ENCODE measurements at regions not wholly inside any gene's neighbourhood (a gene's known extent, or its start where the extent isn't known, plus 50 kb on each side); places are given as distances from the start of the nearest gene placed in this dataset.
"Not testable (repeated sequence)": the region's sequence is repeated elsewhere in the genome, so short reads cannot be mapped to it uniquely, and the experiment has no call there.

GRCh38 chr6:14277405-14277930 lies 159.9 kb downstream of the CD83 start:
- no peak for DNase-seq

DNA sequence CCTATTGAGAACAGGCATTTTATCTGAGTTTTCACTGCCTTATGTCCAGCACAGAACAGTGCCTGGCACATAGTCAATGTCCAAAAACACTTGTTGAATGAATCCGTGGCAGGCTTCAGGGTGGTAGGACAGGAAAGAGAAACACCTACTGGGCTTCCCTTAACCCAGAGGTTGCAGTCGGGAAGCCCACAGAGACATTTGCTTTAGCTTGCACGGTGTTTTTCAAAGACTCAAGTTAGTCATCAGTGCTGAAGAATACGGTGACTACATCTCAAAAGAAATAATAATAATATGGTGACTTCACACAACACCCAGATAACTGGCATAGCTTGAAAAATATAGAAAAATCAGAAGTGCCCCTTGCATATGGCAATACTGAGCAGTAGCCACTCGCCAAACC lies 160.4 kb downstream of the CD83 start:
- DNase-seq: no peak

GRCh38 chr6:14278446-14278845 lies 160.9 kb downstream of the CD83 start:
- DNase-seq: no peak

- DNase-seq: no peak
These were observed 162.5 kb downstream of the CD83 start for GRCh38 chr6:14280006-14280510.

GRCh38 chr6:14280766-14281293 lies 163.3 kb downstream of the CD83 start:
- DNase-seq: no peak

- DNase-seq: no peak
These were observed 164.5 kb downstream of the CD83 start for GRCh38 chr6:14281811-14282660.

- no peak for DNase-seq
These were observed 165.4 kb downstream of the CD83 start for GRCh38 chr6:14282854-14283505.

GRCh38 chr6:14283600-14284235 lies 166.1 kb downstream of the CD83 start:
- no peak for DNase-seq

GRCh38 chr6:14284969-14285590 lies 167.5 kb downstream of the CD83 start:
- no peak for DNase-seq

GRCh38 chr6:14286144-14286543 lies 168.6 kb downstream of the CD83 start:
- no peak for DNase-seq

GRCh38 chr6:14286634-14287428 lies 169.3 kb downstream of the CD83 start:
- DNase-seq: no peak

GRCh38 chr6:14287707-14288106 lies 170.1 kb downstream of the CD83 start:
- DNase-seq: no peak

GRCh38 chr6:14288910-14289309 lies 171.3 kb downstream of the CD83 start:
- no peak for DNase-seq

GRCh38 chr6:14290041-14290771 lies 172.6 kb downstream of the CD83 start:
- no peak for DNase-seq

DNA sequence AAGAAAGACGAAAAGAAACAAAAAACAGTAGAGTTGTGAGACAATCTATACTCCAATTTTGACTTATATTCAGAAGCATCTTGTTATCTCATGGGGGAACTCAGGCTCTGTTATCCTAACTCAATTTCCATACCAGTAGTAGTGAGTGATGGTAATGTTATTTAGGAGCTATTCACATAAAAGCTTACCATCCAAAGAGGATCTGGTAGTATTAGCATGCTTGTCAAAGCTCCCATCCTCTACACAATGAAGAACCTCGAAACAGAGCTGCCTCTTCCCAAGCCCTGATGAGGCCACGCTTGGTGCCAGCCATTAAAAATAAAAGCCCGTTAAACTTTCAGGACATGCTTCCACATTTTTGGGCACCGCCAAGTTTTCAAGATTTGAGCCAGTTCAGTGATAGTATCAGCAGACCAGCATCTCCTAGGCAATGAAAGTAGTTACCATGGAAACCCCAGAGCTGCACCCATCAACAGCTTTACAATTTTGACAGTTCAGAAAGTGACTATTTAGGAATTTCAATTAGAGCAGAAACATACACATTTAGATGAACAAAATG lies 173.3 kb downstream of the CD83 start:
- no peak for DNase-seq

GRCh38 chr6:14291331-14291730 lies 173.8 kb downstream of the CD83 start:
- no peak for DNase-seq

DNA sequence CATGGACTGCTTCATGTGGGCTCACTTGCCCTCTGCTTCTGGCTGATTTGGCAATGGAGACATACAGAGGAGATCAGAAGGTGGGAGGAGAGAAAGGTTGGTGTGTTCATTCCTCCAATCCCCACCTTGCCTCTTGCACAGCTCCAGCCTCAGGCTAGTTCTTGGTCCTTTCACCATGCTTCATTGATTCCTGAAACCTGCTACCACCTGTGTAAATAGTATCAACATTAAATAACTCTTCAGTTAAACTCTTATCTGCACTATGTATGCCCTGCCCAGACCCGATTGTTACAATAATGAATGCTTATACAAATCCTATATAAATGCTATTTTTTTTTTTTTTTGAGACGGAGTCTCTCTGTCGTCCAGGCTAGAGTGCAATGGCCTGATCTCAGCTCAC lies 174.5 kb downstream of the CD83 start:
- DNase-seq: peak; percentile 40

- DNase-seq: peak; percentile 18
These were observed 176.8 kb downstream of the CD83 start for GRCh38 chr6:14294270-14294951.

DNA sequence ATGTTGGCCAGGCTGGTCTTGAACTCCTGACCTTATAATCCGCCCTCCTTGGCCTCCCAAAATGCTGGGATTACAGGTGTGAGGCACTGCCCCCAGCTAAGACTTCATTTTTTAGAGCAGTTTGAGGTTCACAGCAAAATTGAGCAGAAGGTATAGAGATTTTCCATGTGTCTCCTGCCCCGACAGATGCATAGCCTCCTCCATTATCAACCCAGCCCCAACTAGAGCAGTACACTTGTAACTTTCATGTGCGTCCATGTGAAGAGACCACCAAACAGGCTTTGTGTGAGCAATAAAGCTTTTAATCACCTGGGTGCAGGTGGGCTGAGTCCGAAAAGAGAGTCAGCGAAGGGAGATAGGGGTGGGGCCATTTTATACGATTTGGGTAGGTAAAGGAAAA lies 179.1 kb downstream of the CD83 start:
- DNase-seq: not testable (repeated sequence)

DNA sequence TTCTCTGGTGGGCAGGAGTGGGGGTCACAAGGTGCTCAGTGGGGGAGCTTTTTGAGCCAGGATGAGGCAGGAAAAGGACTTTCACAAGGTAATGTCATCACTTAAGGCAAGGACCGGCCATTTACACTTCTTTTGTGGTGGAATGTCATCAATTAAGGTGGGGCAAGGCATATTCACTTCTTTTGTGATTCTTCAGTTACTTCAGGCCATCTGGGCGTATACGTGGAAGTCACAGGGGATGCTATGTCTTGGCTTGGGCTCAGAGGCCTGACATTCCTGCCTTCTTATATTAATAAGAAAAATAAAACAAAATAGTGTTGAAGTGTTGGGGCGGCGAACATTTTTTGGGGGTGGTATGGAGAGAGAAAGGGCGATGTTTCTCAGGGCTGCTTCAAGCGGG lies 179.5 kb downstream of the CD83 start:
- DNase-seq: not testable (repeated sequence)
